HCT116 (cell line): ENCODE measurements at regions not wholly inside any gene's neighbourhood (a gene's known extent, or its start where the extent isn't known, plus 50 kb on each side); places are given as distances from the start of the nearest gene placed in this dataset.

Source experiments
- ATAC-seq: fragments of 200-7000 bp; cut with Tn5 transposase; 2 replicates; pipeline ENCODE4 v1.9.1; 2020; ENCODE audit warnings: mild to moderate bottlenecking, moderate library complexity
- BruUV-seq: library from RNA; stranded (reverse); fragments of 400-500 nt; replicated peaks from 2 replicates; lab custom pipeline; 2021; lab: Mats Ljungman, UMichigan
- CTCF ChIA-PET: fragments of 300-600 bp; sonication (Branson Sonifier 250); formaldehyde crosslinking; loops from one replicate; lab custom pipeline; 2021; ENCODE audit warnings: antibody characterized with exemption; lab: Charles Lee
- POLR2A ChIA-PET: fragments of 300-600, 350-600 bp; sonication (Branson Sonifier 250); formaldehyde crosslinking; loops from one replicate; lab custom pipeline; 2021; ENCODE audit warnings: antibody characterized with exemption; lab: Charles Lee
- RAD21 ChIA-PET, 2 experiments: fragments of 300-600 bp; sonication (Branson Sonifier 250); formaldehyde crosslinking; loops; one replicate each; lab custom pipeline; 2023; ENCODE audit warnings: low total read pairs in 2 of 2; ENCODE audit not compliant: uncharacterized antibody in 2 of 2, unreplicated experiment in 2 of 2, low non-redundant PET in 1 of 2; lab: Charles Lee
- DNase-seq: peaks from one replicate; pipeline ENCODE4 v3.0.0-alpha.2; 2010; ENCODE audit warnings: low read depth, low spot score
- H2AFZ ChIP-seq: fragments of 200-600 bp; shearing (Covaris generic), sonication (generic); 2 replicates; pipeline ENCODE4 v1.6.1; 2017; ENCODE audit warnings: low read depth, mixed run types, mixed read lengths, antibody characterized with exemption, low read length; ENCODE audit not compliant: poor library complexity, severe bottlenecking
- H3K27ac ChIP-seq: 2 replicates; pipeline ENCODE4 v1.5.1; 2012; ENCODE audit warnings: low read depth, low read length
- H3K27me3 ChIP-seq: fragments of 200-600 bp; sonication (generic); 2 replicates; pipeline ENCODE4 v1.6.1; 2016; ENCODE audit warnings: mixed run types, low read length, mixed read lengths; ENCODE audit not compliant: insufficient read depth
- H3K36me3 ChIP-seq, 2 experiments: fragments of 200-500 bp in 1 of 2; fragments of 200-600 bp in 1 of 2; sonication (Bioruptor generic) in 1 of 2; sonication (generic) in 1 of 2; 2 replicates each; pipeline versions ENCODE4 v1.5.1 to v1.6.1; 2014 to 2016; ENCODE audit warnings: low read length in 2 of 2, inconsistent platforms in 1 of 2, mixed read lengths in 1 of 2, mixed run types in 1 of 2; ENCODE audit not compliant: insufficient read depth in 2 of 2, control insufficient read depth in 1 of 2
- H3K4me1 ChIP-seq, 2 experiments: fragments of 200-600 bp in 1 of 2; sonication (generic) in 1 of 2; 2 replicates each; pipeline versions ENCODE4 v1.5.1 to v1.6.1; 2012 to 2017; ENCODE audit warnings: low read length in 2 of 2, inconsistent platforms in 1 of 2, mild to moderate bottlenecking in 1 of 2, mixed read lengths in 1 of 2, mixed run types in 1 of 2, moderate library complexity in 1 of 2; ENCODE audit not compliant: insufficient read depth in 2 of 2, control insufficient read depth in 1 of 2
- H3K4me2 ChIP-seq: fragments of 200-600 bp; sonication (generic); 2 replicates; pipeline ENCODE4 v1.6.1; 2017; ENCODE audit warnings: mixed run types, low read length, mixed read lengths
- H3K4me3 ChIP-seq, 2 experiments: fragments of 200-600 bp in 1 of 2; sonication (generic) in 1 of 2; replicated peaks in 1 of 2; 2 replicates each; pipeline ENCODE4 v1.5.1; 2011 to 2016; ENCODE audit warnings: low read length in 2 of 2, control low read depth in 1 of 2, low read depth in 1 of 2, mild to moderate bottlenecking in 1 of 2, mixed read lengths in 1 of 2, mixed run types in 1 of 2
- H3K79me2 ChIP-seq: fragments of 200-600 bp; sonication (generic); 2 replicates; pipeline ENCODE4 v1.6.1; 2017; ENCODE audit warnings: mild to moderate bottlenecking, mixed run types, low read length, moderate library complexity, mixed read lengths; ENCODE audit not compliant: insufficient read depth
- H3K9ac ChIP-seq: fragments of 200-600 bp; sonication (generic); 2 replicates; pipeline ENCODE4 v1.6.1; 2016; ENCODE audit warnings: low read length, mixed read lengths
- H3K9me2 ChIP-seq: fragments of 200-600 bp; sonication (generic), shearing (Covaris generic); 2 replicates; pipeline ENCODE4 v1.6.1; 2017; ENCODE audit warnings: mixed run types, mild to moderate bottlenecking, moderate library complexity; ENCODE audit not compliant: insufficient read depth
- H3K9me3 ChIP-seq, 2 experiments: fragments of 200-500 bp in 1 of 2; fragments of 200-600 bp in 1 of 2; sonication (Bioruptor generic) in 1 of 2; sonication (generic) in 1 of 2; 2 replicates each; pipeline ENCODE4 v1.6.1; 2014 to 2017; ENCODE audit warnings: low read length in 2 of 2, mixed read lengths in 2 of 2, inconsistent platforms in 1 of 2, low read depth in 1 of 2, mild to moderate bottlenecking in 1 of 2, mixed run types in 1 of 2, moderate library complexity in 1 of 2; ENCODE audit not compliant: control insufficient read depth in 1 of 2, insufficient read depth in 1 of 2
- H4K20me1 ChIP-seq: fragments of 200-600 bp; sonication (generic), shearing (Covaris generic); 2 replicates; pipeline ENCODE4 v1.6.1; 2017; ENCODE audit warnings: mixed run types, mild to moderate bottlenecking, moderate library complexity; ENCODE audit not compliant: insufficient read depth
- ATF3 ChIP-seq: IDR thresholded peaks from 2 replicates; pipeline ENCODE4 v1.6.1; 2012
- CEBPB ChIP-seq: IDR thresholded peaks from 2 replicates; pipeline ENCODE4 v1.6.1; 2012; ENCODE audit warnings: low read depth
- EGR1 ChIP-seq: IDR thresholded peaks from 2 replicates; pipeline ENCODE4 v1.6.1; 2012; ENCODE audit warnings: low read depth
- EZH2 ChIP-seq: fragments of 200-600 bp; sonication (generic); IDR thresholded peaks from 2 replicates; pipeline ENCODE4 v1.6.1; 2017; ENCODE audit warnings: antibody characterized with exemption, mixed run types
- EZH2phosphoT487 ChIP-seq: fragments of 200-600 bp; IDR thresholded peaks from 2 replicates; pipeline ENCODE4 v1.6.1; 2018; ENCODE audit warnings: antibody characterized with exemption, borderline replicate concordance
- FOSL1 ChIP-seq: IDR thresholded peaks from 2 replicates; pipeline ENCODE4 v1.6.1; 2012; ENCODE audit warnings: low read depth
- JUND ChIP-seq: IDR thresholded peaks from 2 replicates; pipeline ENCODE4 v1.6.1; 2012
- POLR2A ChIP-seq: IDR thresholded peaks from 2 replicates; pipeline ENCODE4 v1.7.0; 2011; ENCODE audit warnings: borderline replicate concordance; ENCODE audit not compliant: insufficient read depth, insufficient read length; ENCODE audit errors: extremely low read depth
- POLR2AphosphoS5 ChIP-seq: IDR thresholded peaks from 2 replicates; pipeline ENCODE4 v1.6.1; 2011; ENCODE audit warnings: mild to moderate bottlenecking, low read depth, low read length, moderate library complexity
- RAD21 ChIP-seq: IDR thresholded peaks from 2 replicates; pipeline ENCODE4 v1.6.1; 2012; ENCODE audit warnings: low read depth, mild to moderate bottlenecking
- REST ChIP-seq: IDR thresholded peaks from 2 replicates; pipeline ENCODE4 v1.6.1; 2012; ENCODE audit warnings: low read depth
- SIN3A ChIP-seq: IDR thresholded peaks from 2 replicates; pipeline ENCODE4 v1.6.1; 2012; ENCODE audit warnings: low read depth
- SRF ChIP-seq: IDR thresholded peaks from 2 replicates; pipeline ENCODE4 v1.6.1; 2012; ENCODE audit warnings: low read depth
- TCF7L2 ChIP-seq: IDR thresholded peaks from 2 replicates; pipeline ENCODE4 v1.7.0; 2011; ENCODE audit warnings: borderline replicate concordance, inconsistent platforms; ENCODE audit not compliant: insufficient read depth, insufficient read length; ENCODE audit errors: extremely low read depth
- YY1 ChIP-seq: IDR thresholded peaks from 2 replicates; pipeline ENCODE4 v1.6.1; 2011; ENCODE audit warnings: low read length, low read depth, moderate library complexity, mild to moderate bottlenecking; ENCODE audit not compliant: insufficient replicate concordance; ENCODE audit errors: extremely low read depth
- ZFX ChIP-seq: fragments of 450-650 bp; IDR thresholded peaks from 2 replicates; pipeline ENCODE4 v1.6.1; 2017
- intact Hi-C: fragments of 100-400 bp; cut with micrococcal nuclease; formaldehyde crosslinking; loops from 2 replicates; pipeline ENCODE4 v1.10.0; 2022
- TF ChIP-seq, protein P1 (sequence below): IDR thresholded peaks from 2 replicates; pipeline ENCODE4 v1.6.1; 2011; ENCODE audit warnings: mild to moderate bottlenecking, low read length, moderate library complexity; ENCODE audit not compliant: insufficient replicate concordance; ENCODE audit errors: extremely low read depth
- TF ChIP-seq, protein P2 (sequence below): IDR thresholded peaks from 2 replicates; pipeline ENCODE4 v1.6.1; 2012
- TF ChIP-seq, protein P3 (sequence below), 3 experiments: fragments of 200-600 bp in 1 of 3; sonication (generic) in 1 of 3; IDR thresholded peaks in 2 of 3; conservative IDR thresholded peaks in 1 of 3; 2 replicates each; pipeline ENCODE4 v1.5.1; 2012 to 2017; ENCODE audit warnings: low read depth in 2 of 3, low read length in 2 of 3, antibody characterized with exemption in 1 of 3, borderline replicate concordance in 1 of 3, control low read depth in 1 of 3, mild to moderate bottlenecking in 1 of 3, mixed read lengths in 1 of 3, mixed run types in 1 of 3, moderate library complexity in 1 of 3; ENCODE audit not compliant: insufficient read depth in 1 of 3

GRCh38 chr5:125214080-125214479, 467.6 kb upstream of the ZNF608 start:
- ChIA-PET POLR2A (no interaction called here), RAD21 (no interaction called here), CTCF (no interaction called here)
- Histone ChIP-seq H3K27ac (no peak overlapping the region), H3K4me1 (no peaks in the 10 kb centered on the region), H3K4me3 (no peak overlapping the region), H3K36me3 (no peaks in the 10 kb centered on the region), H3K9me3 (no peaks in the 10 kb centered on the region), H4K20me1 (no peaks in the 10 kb centered on the region), H3K4me2 (no peak overlapping the region), H2AFZ (no peak overlapping the region), H3K9ac (no peak overlapping the region), H3K79me2 (no peaks in the 10 kb centered on the region), H3K27me3 (no peaks in the 10 kb centered on the region), H3K9me2 (no peaks in the 10 kb centered on the region)
- TF ChIP-seq EZH2 (no peak), CEBPB (no peak), TCF7L2 (no peak), JUND (no peak), SIN3A (no peak), ZFX (no peak), POLR2A (no peak), FOSL1 (no peak), REST (no peak), POLR2AphosphoS5 (no peak), YY1 (no peak), EGR1 (no peak), ATF3 (no peak), EZH2phosphoT487 (no peak), SRF (no peak), RAD21 (no peak)
- TF ChIP-seq, protein P1, sequence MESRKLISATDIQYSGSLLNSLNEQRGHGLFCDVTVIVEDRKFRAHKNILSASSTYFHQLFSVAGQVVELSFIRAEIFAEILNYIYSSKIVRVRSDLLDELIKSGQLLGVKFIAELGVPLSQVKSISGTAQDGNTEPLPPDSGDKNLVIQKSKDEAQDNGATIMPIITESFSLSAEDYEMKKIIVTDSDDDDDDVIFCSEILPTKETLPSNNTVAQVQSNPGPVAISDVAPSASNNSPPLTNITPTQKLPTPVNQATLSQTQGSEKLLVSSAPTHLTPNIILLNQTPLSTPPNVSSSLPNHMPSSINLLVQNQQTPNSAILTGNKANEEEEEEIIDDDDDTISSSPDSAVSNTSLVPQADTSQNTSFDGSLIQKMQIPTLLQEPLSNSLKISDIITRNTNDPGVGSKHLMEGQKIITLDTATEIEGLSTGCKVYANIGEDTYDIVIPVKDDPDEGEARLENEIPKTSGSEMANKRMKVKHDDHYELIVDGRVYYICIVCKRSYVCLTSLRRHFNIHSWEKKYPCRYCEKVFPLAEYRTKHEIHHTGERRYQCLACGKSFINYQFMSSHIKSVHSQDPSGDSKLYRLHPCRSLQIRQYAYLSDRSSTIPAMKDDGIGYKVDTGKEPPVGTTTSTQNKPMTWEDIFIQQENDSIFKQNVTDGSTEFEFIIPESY: no peak
- TF ChIP-seq, protein P2, sequence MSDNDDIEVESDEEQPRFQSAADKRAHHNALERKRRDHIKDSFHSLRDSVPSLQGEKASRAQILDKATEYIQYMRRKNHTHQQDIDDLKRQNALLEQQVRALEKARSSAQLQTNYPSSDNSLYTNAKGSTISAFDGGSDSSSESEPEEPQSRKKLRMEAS: no peak
- TF ChIP-seq, protein P3, sequence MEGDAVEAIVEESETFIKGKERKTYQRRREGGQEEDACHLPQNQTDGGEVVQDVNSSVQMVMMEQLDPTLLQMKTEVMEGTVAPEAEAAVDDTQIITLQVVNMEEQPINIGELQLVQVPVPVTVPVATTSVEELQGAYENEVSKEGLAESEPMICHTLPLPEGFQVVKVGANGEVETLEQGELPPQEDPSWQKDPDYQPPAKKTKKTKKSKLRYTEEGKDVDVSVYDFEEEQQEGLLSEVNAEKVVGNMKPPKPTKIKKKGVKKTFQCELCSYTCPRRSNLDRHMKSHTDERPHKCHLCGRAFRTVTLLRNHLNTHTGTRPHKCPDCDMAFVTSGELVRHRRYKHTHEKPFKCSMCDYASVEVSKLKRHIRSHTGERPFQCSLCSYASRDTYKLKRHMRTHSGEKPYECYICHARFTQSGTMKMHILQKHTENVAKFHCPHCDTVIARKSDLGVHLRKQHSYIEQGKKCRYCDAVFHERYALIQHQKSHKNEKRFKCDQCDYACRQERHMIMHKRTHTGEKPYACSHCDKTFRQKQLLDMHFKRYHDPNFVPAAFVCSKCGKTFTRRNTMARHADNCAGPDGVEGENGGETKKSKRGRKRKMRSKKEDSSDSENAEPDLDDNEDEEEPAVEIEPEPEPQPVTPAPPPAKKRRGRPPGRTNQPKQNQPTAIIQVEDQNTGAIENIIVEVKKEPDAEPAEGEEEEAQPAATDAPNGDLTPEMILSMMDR (IDR thresholded peaks at IDR 0.05 in 2 of 3, conservative IDR thresholded peaks at IDR 0.05 in 1 of 3; ENCODE audit: borderline replicate concordance in 1 of 3, insufficient read depth in 1 of 3, low read depth in 2 of 3, low read length in 2 of 3): no peak
- no peak for DNase-seq
- no TSS peak for BruUV-seq
- no peak for ATAC-seq
- intact Hi-C loops: no loop called here
